Body of pancreas (tissue), 4 donors: ENCODE measurements at regions not wholly inside any gene's neighbourhood (a gene's known extent, or its start where the extent isn't known, plus 50 kb on each side); places are given as distances from the start of the nearest gene placed in this dataset.

Experiments used
- CTCF ChIP-seq, 7 experiments: fragments of 450-650 bp in 4 of 7; fragments of 200-600 bp in 3 of 7; sonication (generic) in 3 of 7; IDR thresholded peaks; one replicate each; pipeline ENCODE4 v1.5.1; 2016 to 2019; ENCODE audit warnings: antibody characterized with exemption in 7 of 7
- POLR2A ChIP-seq, 3 donors: fragments of 450-650 bp; IDR thresholded peaks; one replicate each; pipeline ENCODE4 v1.6.1; 2016; ENCODE audit warnings: antibody characterized with exemption in 3 of 3, mild to moderate bottlenecking in 2 of 3

GRCh38 chr5:106202035-106202434 lies 1468.7 kb downstream of the EFNA5 start:
- TF ChIP-seq CTCF (IDR thresholded peaks at IDR 0.05) (no peak), POLR2A (IDR thresholded peaks at IDR 0.05) (no peak)
